ENCODE measurements at regions not wholly inside any gene's neighbourhood (a gene's known extent, or its start where the extent isn't known, plus 50 kb on each side); places are given as distances from the start of the nearest gene placed in this dataset.

DNA sequence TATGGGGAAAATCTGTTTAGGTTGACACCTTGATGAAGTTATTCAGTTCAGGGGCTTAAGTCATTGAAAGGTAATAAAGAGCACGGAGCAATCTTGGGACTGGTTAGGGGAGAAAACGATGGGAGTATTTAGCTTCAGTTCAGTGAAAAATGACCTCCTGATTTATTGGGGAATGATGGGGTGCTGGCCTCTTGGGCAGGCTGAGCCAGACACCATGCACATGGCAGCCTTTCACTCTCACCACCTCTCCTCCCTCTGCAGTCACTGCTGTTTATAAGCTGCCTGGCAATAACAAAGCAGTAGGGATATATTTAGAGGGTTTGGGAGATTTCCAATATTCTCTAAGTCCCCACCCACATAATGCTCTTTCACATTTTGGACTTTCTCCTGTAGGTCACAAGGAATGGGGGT is 140.5 kb upstream of the HS3ST2 start:
- H3K36me3 Mint-ChIP-seq (ENCODE audit: low read depth): no peaks in the 10 kb centered on the region
- ATAC-seq (no peak), DNase-seq (no peak)
- H3K9me3 Mint-ChIP-seq: no peaks in the 10 kb centered on the region
- H3K27me3 Mint-ChIP-seq: peaks cover 3% of the 10 kb centered on the region
- intact Hi-C loops (cut with micrococcal nuclease): no loop called here
- POLR2A ChIA-PET: no interaction called here
- TF ChIP-seq, protein P1, sequence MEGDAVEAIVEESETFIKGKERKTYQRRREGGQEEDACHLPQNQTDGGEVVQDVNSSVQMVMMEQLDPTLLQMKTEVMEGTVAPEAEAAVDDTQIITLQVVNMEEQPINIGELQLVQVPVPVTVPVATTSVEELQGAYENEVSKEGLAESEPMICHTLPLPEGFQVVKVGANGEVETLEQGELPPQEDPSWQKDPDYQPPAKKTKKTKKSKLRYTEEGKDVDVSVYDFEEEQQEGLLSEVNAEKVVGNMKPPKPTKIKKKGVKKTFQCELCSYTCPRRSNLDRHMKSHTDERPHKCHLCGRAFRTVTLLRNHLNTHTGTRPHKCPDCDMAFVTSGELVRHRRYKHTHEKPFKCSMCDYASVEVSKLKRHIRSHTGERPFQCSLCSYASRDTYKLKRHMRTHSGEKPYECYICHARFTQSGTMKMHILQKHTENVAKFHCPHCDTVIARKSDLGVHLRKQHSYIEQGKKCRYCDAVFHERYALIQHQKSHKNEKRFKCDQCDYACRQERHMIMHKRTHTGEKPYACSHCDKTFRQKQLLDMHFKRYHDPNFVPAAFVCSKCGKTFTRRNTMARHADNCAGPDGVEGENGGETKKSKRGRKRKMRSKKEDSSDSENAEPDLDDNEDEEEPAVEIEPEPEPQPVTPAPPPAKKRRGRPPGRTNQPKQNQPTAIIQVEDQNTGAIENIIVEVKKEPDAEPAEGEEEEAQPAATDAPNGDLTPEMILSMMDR (IDR thresholded peaks at IDR 0.05): no peak
- H3K4me1 Mint-ChIP-seq (ENCODE audit: low read depth): no peaks in the 10 kb centered on the region
- no peak overlapping the region for H3K27ac Mint-ChIP-seq
- CTCF ChIA-PET: no interaction called here
- H3K4me3 Mint-ChIP-seq: no peak overlapping the region

- H3K4me1 Mint-ChIP-seq (ENCODE audit: low read depth): no peaks in the 10 kb centered on the region
- H3K27ac Mint-ChIP-seq: no peak overlapping the region
- ChIA-PET POLR2A (no interaction called here), CTCF (no interaction called here)
- no peak for ATAC-seq
- H3K27me3 Mint-ChIP-seq: peaks cover 3% of the 10 kb centered on the region
- intact Hi-C loops (cut with micrococcal nuclease): no loop called here
- no peak for DNase-seq
- H3K4me3 Mint-ChIP-seq: no peak overlapping the region
- H3K36me3 Mint-ChIP-seq (ENCODE audit: low read depth): no peaks in the 10 kb centered on the region
- no peaks in the 10 kb centered on the region for H3K9me3 Mint-ChIP-seq
- TF ChIP-seq, protein P1 (IDR thresholded peaks at IDR 0.05): no peak
These were observed 139.2 kb upstream of the HS3ST2 start for GRCh38 chr16:22674832-22675191.

DNA sequence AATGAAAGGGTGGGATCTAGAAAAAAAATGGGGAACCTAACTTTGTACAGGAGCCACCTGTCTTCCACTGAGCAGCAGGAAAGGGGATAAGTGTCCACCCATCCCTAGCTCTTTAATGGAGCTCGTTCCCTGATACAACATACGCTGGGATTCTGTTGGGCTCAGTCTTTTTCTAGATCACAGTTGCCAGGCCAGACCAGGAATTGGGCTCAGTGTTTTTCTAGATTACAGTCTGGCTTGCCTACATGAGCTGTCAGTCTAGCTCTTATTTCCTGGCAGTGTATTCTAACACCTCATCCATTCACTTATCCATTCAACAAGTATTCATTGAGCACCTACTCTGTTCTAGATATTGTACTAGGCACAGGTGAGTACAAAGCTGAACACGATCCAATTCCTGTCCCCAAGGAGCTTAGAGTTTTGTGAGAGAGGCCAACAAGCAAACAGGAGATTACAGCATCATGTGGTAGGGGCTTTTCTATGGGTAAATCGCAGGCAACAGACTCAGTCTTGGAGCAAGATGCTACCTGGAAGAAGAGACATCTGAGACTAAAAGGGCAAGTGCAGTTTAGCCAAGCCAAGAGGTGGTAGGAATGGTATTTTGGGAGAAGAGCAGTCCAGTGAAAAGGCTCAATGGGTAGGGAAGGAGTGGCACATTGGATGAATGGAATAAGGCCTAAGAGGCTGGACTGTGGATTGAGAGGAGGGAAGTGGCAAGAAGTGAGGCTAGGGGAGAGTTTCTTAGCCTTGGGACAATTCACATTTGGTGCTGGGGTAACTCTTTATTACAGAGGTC is 138.0 kb upstream of the HS3ST2 start:
- Mint-ChIP-seq H3K4me3 (no peak overlapping the region), H3K36me3 (ENCODE audit: low read depth) (no peaks in the 10 kb centered on the region), H3K4me1 (ENCODE audit: low read depth) (no peaks in the 10 kb centered on the region), H3K27ac (no peak overlapping the region), H3K27me3 (peaks cover 3% of the 10 kb centered on the region), H3K9me3 (no peaks in the 10 kb centered on the region)
- DNase-seq: no peak
- TF ChIP-seq, protein P1 (IDR thresholded peaks at IDR 0.05): no peak
- ChIA-PET CTCF (no interaction called here), POLR2A (no interaction called here)
- no peak for ATAC-seq
- intact Hi-C loops (cut with micrococcal nuclease): no loop called here

DNA sequence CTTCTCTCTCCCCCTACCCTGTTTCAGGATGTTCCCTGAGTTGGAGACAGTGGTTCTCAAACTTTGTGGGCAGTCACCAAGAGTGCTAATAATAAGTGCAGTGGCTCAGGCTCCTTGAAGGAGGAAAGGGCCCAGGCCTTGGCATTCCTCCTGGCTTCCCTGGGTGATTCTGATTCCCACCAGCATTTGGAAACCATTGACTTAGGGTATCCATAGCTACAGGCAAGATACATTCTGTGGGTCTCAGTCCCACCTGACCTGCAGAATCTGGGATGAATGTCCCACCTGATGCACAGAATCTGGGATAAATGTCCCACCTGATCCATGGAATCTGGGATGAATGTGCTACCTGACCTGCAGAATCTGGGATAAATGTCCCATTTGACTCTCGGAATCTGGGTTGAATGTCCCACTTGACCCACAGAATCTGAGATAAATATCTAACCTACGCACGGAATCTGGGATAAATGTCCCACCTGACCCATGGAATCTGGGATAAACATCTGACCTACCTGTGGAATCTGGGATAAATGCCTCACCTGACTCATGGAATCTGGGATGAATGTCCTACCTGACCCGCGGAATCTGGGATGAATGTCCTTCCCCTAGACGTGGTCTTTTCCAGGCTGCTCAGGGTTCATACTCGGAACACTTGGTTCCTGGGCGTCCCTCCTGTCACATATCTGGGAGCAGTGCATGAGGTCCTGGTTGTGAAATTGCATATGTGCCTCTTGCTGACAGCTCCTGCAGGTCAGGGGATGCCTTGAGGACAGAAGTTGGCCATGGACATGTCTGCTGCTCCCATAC is 136.7 kb upstream of the HS3ST2 start:
- Mint-ChIP-seq H3K36me3 (ENCODE audit: low read depth) (no peaks in the 10 kb centered on the region), H3K9me3 (no peaks in the 10 kb centered on the region), H3K27ac (no peak overlapping the region), H3K4me1 (ENCODE audit: low read depth) (no peaks in the 10 kb centered on the region), H3K27me3 (peaks cover 9% of the 10 kb centered on the region), H3K4me3 (no peak overlapping the region)
- ChIA-PET CTCF (interaction anchor here (1.1 kb wide), 1 partner anchor 36 kb away, joined by 3 read pairs; no protein-coding TSS in a partner anchor), POLR2A (no interaction called here)
- no peak for DNase-seq
- no peak for ATAC-seq
- intact Hi-C loops (cut with micrococcal nuclease): no loop called here
- TF ChIP-seq, protein P1 (IDR thresholded peaks at IDR 0.05): no peak

DNA sequence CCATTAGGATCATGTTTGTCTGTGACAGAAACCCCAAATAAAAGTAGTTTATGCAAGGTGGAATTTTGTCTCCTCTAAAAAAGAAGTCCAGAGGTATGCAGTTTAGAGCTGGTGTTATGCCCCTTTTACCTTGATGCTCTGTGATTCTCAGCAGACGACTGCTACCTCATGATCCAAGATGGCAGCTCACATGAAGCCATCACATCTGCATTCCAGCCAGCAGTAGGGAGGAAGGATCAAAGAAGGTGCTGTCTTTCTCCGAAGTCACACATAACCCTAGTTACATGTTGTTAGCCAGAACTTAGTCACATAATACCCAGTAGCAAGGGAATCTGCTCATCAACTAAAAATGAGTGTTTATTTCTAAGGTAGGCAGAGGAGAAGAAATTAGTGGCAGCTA is 135.7 kb upstream of the HS3ST2 start:
- ChIA-PET POLR2A (no interaction called here), CTCF (interaction anchor here (1.1 kb wide), 2 partner anchors 37 to 1556 kb away, joined by 3 read pairs; no protein-coding TSS in a partner anchor)
- TF ChIP-seq, protein P1 (IDR thresholded peaks at IDR 0.05): no peak
- Mint-ChIP-seq H3K27me3 (peaks cover 12% of the 10 kb centered on the region), H3K4me3 (no peak overlapping the region), H3K9me3 (no peaks in the 10 kb centered on the region), H3K4me1 (ENCODE audit: low read depth) (no peaks in the 10 kb centered on the region), H3K27ac (no peak overlapping the region), H3K36me3 (ENCODE audit: low read depth) (no peaks in the 10 kb centered on the region)
- no peak for DNase-seq
- intact Hi-C loops (cut with micrococcal nuclease): no loop called here
- no peak for ATAC-seq

Data from activated CD8-positive, alpha-beta T cell treated with anti-CD3 and anti-CD28 coated beads for 36 hours (primary cell).